ENCODE measurements at regions not wholly inside any gene's neighbourhood (a gene's known extent, or its start where the extent isn't known, plus 50 kb on each side); places are given as distances from the start of the nearest gene placed in this dataset.
A peak's percentile ranks its signal among the peaks of the same experiment; 100 is the strongest.

DNA sequence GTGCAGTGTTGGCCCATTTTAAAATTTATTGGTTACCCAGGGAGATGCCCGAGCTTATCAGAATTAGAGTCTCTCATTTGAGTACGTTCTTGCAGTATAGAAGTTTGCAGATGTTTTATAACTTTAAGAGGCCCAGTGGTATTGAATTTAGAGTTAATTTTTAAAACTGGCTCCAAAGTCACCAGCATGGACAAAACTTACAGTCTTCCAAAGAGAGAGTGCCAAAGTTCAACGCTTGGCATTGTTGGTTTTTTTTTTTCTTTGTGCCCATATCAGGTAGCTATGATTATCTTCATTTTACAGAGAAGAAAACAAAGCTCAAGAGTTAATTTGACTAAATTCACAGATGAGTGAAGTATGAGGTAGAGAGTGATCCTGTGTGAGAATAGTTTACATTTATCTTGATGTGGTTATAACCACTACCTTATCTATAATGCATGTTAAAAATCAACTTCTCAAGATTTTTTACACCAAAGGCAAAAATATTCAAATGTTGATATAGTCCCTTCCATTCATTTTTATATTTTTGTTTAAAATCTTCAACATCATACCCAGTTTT is 273.7 kb upstream of the DMRT1 start:
- BruUV-seq (replicated peaks), result no TSS peak
- H3K9me3 ChIP-seq (ENCODE audit: low read length), result peaks cover 33% of the 10 kb centered on the region
- peak overlapping the region; percentile 74 for H3K4me2 ChIP-seq (ENCODE audit: low read length)
- TF ChIP-seq EZH2phosphoT487 (IDR thresholded peaks at IDR 0.05; ENCODE audit: borderline replicate concordance, low read depth, low read length), result no peak
- peaks cover 99% of the 10 kb centered on the region for H3K4me1 ChIP-seq (ENCODE audit: insufficient read depth, low read length, poor library complexity, severe bottlenecking)
- peak overlapping the region; percentile 56; the same call in 1 of the 2 replicates for H2AFZ ChIP-seq (ENCODE audit: low read length)
- H3K36me3 ChIP-seq (ENCODE audit: insufficient read depth, low read length), result peaks cover 36% of the 10 kb centered on the region
- no peaks in the 10 kb centered on the region for H4K20me1 ChIP-seq (ENCODE audit: insufficient read depth, low read length)
- peak overlapping the region; percentile 70 for H3K4me3 ChIP-seq (ENCODE audit: low read depth, low read length, poor library complexity, severe bottlenecking)
- peak overlapping the region; percentile 96 for H3K27ac ChIP-seq (ENCODE audit: low read depth, low read length, poor library complexity, severe bottlenecking)
- ChIA-PET CTCF (ENCODE audit: unreplicated experiment) (interaction anchor here (0.6 kb wide), 1 partner anchor 113 kb away, joined by 3 read pairs; no protein-coding TSS in a partner anchor), POLR2A (interaction anchor here (1.0 to 4.5 kb wide), 9 partner anchors 10 to 82 kb away, joined by 3 to 21 read pairs (median 3); no protein-coding TSS in a partner anchor)
- intact Hi-C loops (cut with micrococcal nuclease; ENCODE audit: unreplicated experiment), result loop anchor here (5.0 kb wide), 2 partner anchors 84 to 296 kb away; no protein-coding TSS in a partner anchor
- DNase-seq (ENCODE audit: low spot score), result no peak
- no peaks in the 10 kb centered on the region for H3K9me2 ChIP-seq (ENCODE audit: insufficient read depth, low read length)
- H3K79me2 ChIP-seq (ENCODE audit: insufficient read depth, low read depth, low read length), result peaks cover 52% of the 10 kb centered on the region

DNA sequence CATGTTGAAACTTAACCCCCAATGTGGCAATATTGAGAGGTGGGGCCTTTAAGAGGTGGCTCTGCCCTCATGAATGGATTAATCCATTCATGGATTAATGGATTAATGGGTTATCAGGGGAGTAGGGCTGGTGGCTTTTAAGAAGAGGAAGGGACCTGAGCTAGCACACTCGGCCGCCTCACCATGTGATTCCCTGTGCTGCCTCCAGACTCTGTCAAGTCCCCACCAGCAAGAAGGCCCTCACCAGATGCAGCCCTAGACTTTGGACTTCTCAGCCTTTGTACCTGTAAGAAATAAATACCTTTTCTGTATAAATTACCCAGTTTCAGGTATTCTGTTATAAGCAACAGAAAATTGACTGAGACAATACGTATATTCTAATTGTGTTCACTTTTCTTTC is 272.2 kb upstream of the DMRT1 start:
- Histone ChIP-seq H3K79me2 (ENCODE audit: insufficient read depth, low read depth, low read length) (peaks cover 67% of the 10 kb centered on the region), H3K4me3 (ENCODE audit: low read depth, low read length, poor library complexity, severe bottlenecking) (peak overlapping the region; percentile 70), H3K4me2 (ENCODE audit: low read length) (peak overlapping the region; percentile 74), H3K27ac (ENCODE audit: low read depth, low read length, poor library complexity, severe bottlenecking) (peak overlapping the region; percentile 96), H4K20me1 (ENCODE audit: insufficient read depth, low read length) (no peaks in the 10 kb centered on the region), H3K9me2 (ENCODE audit: insufficient read depth, low read length) (no peaks in the 10 kb centered on the region), H3K36me3 (ENCODE audit: insufficient read depth, low read length) (peaks cover 39% of the 10 kb centered on the region), H3K9me3 (ENCODE audit: low read length) (peaks cover 27% of the 10 kb centered on the region), H3K4me1 (ENCODE audit: insufficient read depth, low read length, poor library complexity, severe bottlenecking) (peaks cover 97% of the 10 kb centered on the region), H2AFZ (ENCODE audit: low read length) (peak overlapping the region; percentile 56; the same call in 1 of the 2 replicates)
- CTCF ChIA-PET (ENCODE audit: unreplicated experiment), result interaction anchor here (0.9 kb wide), 1 partner anchor 66 kb away, joined by 3 read pairs; no protein-coding TSS in a partner anchor
- POLR2A ChIA-PET, result interaction anchor here (0.8 to 2.7 kb wide), 10 partner anchors 8 to 181 kb away, joined by 3 to 12 read pairs (median 4); no protein-coding TSS in a partner anchor
- TF ChIP-seq EZH2phosphoT487 (IDR thresholded peaks at IDR 0.05; ENCODE audit: borderline replicate concordance, low read depth, low read length), result no peak
- TF ChIP-seq, protein P1, sequence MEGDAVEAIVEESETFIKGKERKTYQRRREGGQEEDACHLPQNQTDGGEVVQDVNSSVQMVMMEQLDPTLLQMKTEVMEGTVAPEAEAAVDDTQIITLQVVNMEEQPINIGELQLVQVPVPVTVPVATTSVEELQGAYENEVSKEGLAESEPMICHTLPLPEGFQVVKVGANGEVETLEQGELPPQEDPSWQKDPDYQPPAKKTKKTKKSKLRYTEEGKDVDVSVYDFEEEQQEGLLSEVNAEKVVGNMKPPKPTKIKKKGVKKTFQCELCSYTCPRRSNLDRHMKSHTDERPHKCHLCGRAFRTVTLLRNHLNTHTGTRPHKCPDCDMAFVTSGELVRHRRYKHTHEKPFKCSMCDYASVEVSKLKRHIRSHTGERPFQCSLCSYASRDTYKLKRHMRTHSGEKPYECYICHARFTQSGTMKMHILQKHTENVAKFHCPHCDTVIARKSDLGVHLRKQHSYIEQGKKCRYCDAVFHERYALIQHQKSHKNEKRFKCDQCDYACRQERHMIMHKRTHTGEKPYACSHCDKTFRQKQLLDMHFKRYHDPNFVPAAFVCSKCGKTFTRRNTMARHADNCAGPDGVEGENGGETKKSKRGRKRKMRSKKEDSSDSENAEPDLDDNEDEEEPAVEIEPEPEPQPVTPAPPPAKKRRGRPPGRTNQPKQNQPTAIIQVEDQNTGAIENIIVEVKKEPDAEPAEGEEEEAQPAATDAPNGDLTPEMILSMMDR (conservative IDR thresholded peaks at IDR 0.05; ENCODE audit: low read length), result no peak
- intact Hi-C loops (cut with micrococcal nuclease; ENCODE audit: unreplicated experiment), result loop anchor here (5.0 kb wide), 2 partner anchors 83 to 297 kb away; no protein-coding TSS in a partner anchor
- DNase-seq (ENCODE audit: low spot score), result peak; percentile 77
- no TSS peak for BruUV-seq (replicated peaks)

DNA sequence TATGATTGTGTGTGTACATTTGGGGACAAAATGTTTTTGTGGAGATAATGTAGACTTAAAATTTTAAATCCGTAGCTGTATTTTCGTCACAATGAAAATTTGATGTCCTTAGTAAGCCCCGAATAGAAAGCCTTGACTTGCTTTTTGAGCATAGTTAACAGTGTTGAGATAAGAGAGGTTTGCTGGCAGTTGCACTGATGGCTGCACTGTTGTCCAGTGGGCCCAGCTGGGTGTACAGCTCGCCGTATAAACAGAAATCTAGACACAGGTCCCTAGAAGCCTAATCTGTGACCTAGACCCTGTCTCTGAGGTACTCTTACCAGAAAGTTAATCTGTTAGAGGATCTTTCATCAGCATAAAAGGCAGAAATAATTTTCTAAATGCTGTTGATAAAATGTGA is 271.3 kb upstream of the DMRT1 start:
- Histone ChIP-seq H4K20me1 (ENCODE audit: insufficient read depth, low read length) (no peaks in the 10 kb centered on the region), H3K4me2 (ENCODE audit: low read length) (peak overlapping the region; percentile 74), H3K9me2 (ENCODE audit: insufficient read depth, low read length) (no peaks in the 10 kb centered on the region), H3K36me3 (ENCODE audit: insufficient read depth, low read length) (peaks cover 30% of the 10 kb centered on the region), H3K79me2 (ENCODE audit: insufficient read depth, low read depth, low read length) (peaks cover 75% of the 10 kb centered on the region), H3K9me3 (ENCODE audit: low read length) (peaks cover 18% of the 10 kb centered on the region), H2AFZ (ENCODE audit: low read length) (peak overlapping the region; percentile 56; the same call in 1 of the 2 replicates), H3K4me1 (ENCODE audit: insufficient read depth, low read length, poor library complexity, severe bottlenecking) (peaks cover 97% of the 10 kb centered on the region), H3K27ac (ENCODE audit: low read depth, low read length, poor library complexity, severe bottlenecking) (peak overlapping the region; percentile 96), H3K4me3 (ENCODE audit: low read depth, low read length, poor library complexity, severe bottlenecking) (peak overlapping the region; percentile 70)
- POLR2A ChIA-PET, result interaction anchor here (0.7 to 2.3 kb wide), 5 partner anchors 33 to 180 kb away, joined by 3 to 7 read pairs (median 4); no protein-coding TSS in a partner anchor
- intact Hi-C loops (cut with micrococcal nuclease; ENCODE audit: unreplicated experiment), result no loop called here
- no TSS peak for BruUV-seq (replicated peaks)
- peak; percentile 46 for DNase-seq (ENCODE audit: low spot score)
- CTCF ChIA-PET (ENCODE audit: unreplicated experiment), result interaction anchor here (1.0 kb wide), 1 partner anchor 11 kb away, joined by 3 read pairs; no protein-coding TSS in a partner anchor
- TF ChIP-seq, protein P1 (conservative IDR thresholded peaks at IDR 0.05; ENCODE audit: low read length), result no peak
- TF ChIP-seq EZH2phosphoT487 (IDR thresholded peaks at IDR 0.05; ENCODE audit: borderline replicate concordance, low read depth, low read length), result no peak

Measured in OCI-LY7 (cell line).